Body of pancreas (tissue), 4 donors: ENCODE measurements at regions not wholly inside any gene's neighbourhood (a gene's known extent, or its start where the extent isn't known, plus 50 kb on each side); places are given as distances from the start of the nearest gene placed in this dataset.
"Not testable (repeated sequence)": the region's sequence is repeated elsewhere in the genome, so short reads cannot be mapped to it uniquely, and the experiment has no call there.

Source experiments
- ATAC-seq: fragments of 150-250 bp; one replicate; pipeline ENCODE4 v1.9.1; 2016
- DNase-seq, 4 donors: peaks; one replicate each; pipeline ENCODE4 v3.0.0-alpha.2; 2019
- H3K27ac ChIP-seq, 4 donors: fragments of 200-600 bp; sonication (generic); 1 replicate in 3 of 4; 2 replicates in 1 of 4; pipeline versions ENCODE4 v1.5.1 to v1.6.1; 2016 to 2019; ENCODE audit warnings: mild to moderate bottlenecking in 1 of 4, mixed read lengths in 1 of 4, moderate library complexity in 1 of 4
- H3K27me3 ChIP-seq, 2 donors: fragments of 200-600 bp; sonication (generic); one replicate each; pipeline ENCODE4 v1.6.0; 2016; ENCODE audit warnings: mild to moderate bottlenecking in 1 of 2
- H3K36me3 ChIP-seq, 2 donors: fragments of 200-600 bp; sonication (generic); replicated peaks in 1 of 2; 2 replicates each; pipeline ENCODE4 v1.5.1; 2016; ENCODE audit warnings: low read depth in 2 of 2; ENCODE audit not compliant: insufficient read depth in 1 of 2
- H3K4me1 ChIP-seq: fragments of 200-600 bp; sonication (generic); one replicate; pipeline ENCODE4 v1.6.0; 2016
- H3K4me3 ChIP-seq, 2 donors: fragments of 200-600 bp; sonication (generic); 1 replicate in 1 of 2; 2 replicates in 1 of 2; pipeline ENCODE4 v1.5.1; 2016 to 2019
- H3K9me3 ChIP-seq, 3 donors: fragments of 200-600 bp; sonication (generic); 1 replicate in 2 of 3; 2 replicates in 1 of 3; pipeline ENCODE4 v1.5.1; 2016
- POLR2A ChIP-seq, 3 donors: fragments of 450-650 bp; IDR thresholded peaks; one replicate each; pipeline ENCODE4 v1.6.1; 2016; ENCODE audit warnings: antibody characterized with exemption in 3 of 3, mild to moderate bottlenecking in 2 of 3
- WGBS, 2 donors: methylation state at CpG; one replicate each; pipeline ENCODE4 v1.1.5; 2017; 5-methylcytosine and 5-hydroxymethylcytosine counted together
- intact Hi-C: fragments of 100-400 bp; cut with DNase I; formaldehyde crosslinking; loops from one replicate; pipeline ENCODE4 v1.15.1; 2023
- TF ChIP-seq, protein P1 (sequence below), 7 experiments: fragments of 450-650 bp in 4 of 7; fragments of 200-600 bp in 3 of 7; sonication (generic) in 3 of 7; IDR thresholded peaks; one replicate each; pipeline ENCODE4 v1.5.1; 2016 to 2019; ENCODE audit warnings: antibody characterized with exemption in 7 of 7

DNA sequence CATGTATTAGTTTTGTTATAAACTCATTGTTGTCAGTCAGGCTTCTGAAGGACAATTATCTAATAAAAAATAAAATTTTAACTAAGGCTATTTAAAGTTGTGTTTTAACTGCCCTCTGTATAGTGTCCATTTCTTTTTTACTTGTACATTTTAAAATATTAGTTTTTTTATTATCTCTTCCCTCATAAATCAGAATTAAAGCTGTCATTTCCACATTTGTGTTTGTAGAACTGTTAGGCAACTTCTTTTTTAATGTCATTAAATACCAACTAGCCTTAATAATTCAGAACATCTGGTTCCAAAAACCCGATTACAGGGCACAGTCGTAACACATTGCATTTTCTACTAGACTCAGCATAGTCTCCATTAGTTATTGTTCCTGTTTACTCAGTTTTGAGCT, 1749.0 kb upstream of the CELF4 start:
- peaks cover 43% of the 10 kb centered on the region for H3K4me1 ChIP-seq
- no peak for ATAC-seq
- H3K4me3 ChIP-seq: no peak overlapping the region
- intact Hi-C loops: no loop called here
- no peaks in the 10 kb centered on the region for H3K27me3 ChIP-seq
- TF ChIP-seq POLR2A (IDR thresholded peaks at IDR 0.05): no peak
- TF ChIP-seq, protein P1, sequence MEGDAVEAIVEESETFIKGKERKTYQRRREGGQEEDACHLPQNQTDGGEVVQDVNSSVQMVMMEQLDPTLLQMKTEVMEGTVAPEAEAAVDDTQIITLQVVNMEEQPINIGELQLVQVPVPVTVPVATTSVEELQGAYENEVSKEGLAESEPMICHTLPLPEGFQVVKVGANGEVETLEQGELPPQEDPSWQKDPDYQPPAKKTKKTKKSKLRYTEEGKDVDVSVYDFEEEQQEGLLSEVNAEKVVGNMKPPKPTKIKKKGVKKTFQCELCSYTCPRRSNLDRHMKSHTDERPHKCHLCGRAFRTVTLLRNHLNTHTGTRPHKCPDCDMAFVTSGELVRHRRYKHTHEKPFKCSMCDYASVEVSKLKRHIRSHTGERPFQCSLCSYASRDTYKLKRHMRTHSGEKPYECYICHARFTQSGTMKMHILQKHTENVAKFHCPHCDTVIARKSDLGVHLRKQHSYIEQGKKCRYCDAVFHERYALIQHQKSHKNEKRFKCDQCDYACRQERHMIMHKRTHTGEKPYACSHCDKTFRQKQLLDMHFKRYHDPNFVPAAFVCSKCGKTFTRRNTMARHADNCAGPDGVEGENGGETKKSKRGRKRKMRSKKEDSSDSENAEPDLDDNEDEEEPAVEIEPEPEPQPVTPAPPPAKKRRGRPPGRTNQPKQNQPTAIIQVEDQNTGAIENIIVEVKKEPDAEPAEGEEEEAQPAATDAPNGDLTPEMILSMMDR (IDR thresholded peaks at IDR 0.05): no peak
- H3K27ac ChIP-seq: peak overlapping the region in 1 of 4 donors; percentile 43
- H3K9me3 ChIP-seq: no peaks in the 10 kb centered on the region
- WGBS, 2 donors: 31 to 49% methylated on average over 2 of the region's 2 CpGs
- DNase-seq: no peak
- H3K36me3 ChIP-seq: no peaks in the 10 kb centered on the region

DNA sequence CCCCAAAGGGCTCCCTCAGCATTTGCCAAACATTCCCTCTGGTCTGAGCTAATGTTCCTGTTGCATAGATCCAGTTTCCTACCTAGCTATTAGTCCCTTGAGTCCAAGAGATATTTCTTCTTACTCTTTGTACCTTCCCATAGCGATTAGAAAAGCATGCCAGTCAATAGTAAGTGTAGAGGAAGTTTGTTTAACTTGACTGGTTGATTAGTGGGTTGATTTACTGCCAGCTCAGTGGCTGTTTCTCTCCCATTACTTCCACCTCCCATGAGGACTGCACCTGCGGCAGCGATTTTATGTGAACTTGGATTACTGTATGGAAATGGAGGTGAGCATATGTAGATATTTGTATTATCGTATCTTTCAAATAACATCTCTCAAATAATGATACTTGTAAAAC, 1748.4 kb upstream of the CELF4 start:
- DNase-seq: peak; percentile 43 to 68 (median 62)
- intact Hi-C loops: no loop called here
- peak; percentile 90 for ATAC-seq

DNA sequence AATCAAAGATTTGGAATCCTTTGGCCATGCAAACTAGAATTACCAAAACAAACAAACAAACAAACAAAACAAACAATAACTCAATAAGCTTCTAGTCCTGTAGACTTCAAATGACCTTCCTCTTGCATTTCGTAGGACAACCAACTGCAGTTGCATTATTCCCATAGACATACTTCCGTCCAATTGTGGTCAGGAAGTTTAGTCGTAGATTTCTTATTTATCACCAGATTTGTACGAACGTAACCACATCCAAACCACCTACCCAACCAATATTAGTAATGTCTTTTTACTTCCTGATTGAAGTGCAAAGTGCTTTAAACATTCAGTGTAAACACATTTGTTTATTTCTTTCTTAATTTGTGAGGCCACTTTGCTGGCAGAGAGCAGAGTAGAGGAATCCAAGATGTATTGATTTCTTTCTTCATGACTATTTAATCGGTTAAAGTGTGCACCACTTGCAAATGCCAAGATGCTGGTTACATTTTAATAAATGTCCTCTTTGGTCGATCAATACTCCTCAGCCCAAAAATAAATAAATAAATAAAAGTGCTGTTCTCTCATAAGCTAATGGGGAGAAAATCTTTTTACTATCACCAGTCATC, 1745.6 kb upstream of the CELF4 start:
- no peak for DNase-seq
- intact Hi-C loops: no loop called here
- Histone ChIP-seq H3K36me3 (no peaks in the 10 kb centered on the region), H3K27me3 (no peaks in the 10 kb centered on the region), H3K9me3 (no peaks in the 10 kb centered on the region), H3K4me1 (peaks cover 43% of the 10 kb centered on the region), H3K27ac (no peak overlapping the region), H3K4me3 (no peak overlapping the region)
- peak; percentile 59 for ATAC-seq
- TF ChIP-seq, protein P1 (IDR thresholded peaks at IDR 0.05): no peak
- no peak for TF ChIP-seq POLR2A (IDR thresholded peaks at IDR 0.05)
- WGBS, 2 donors: 13 to 17% methylated on average over 7 of the region's 7 CpGs

More for the DNA sequence above, 1748.4 kb upstream of the CELF4 start:
- no peaks in the 10 kb centered on the region for H3K27me3 ChIP-seq
- H3K9me3 ChIP-seq: no peaks in the 10 kb centered on the region
- peaks cover 43% of the 10 kb centered on the region for H3K4me1 ChIP-seq
- 4 to 5% methylated on average over 4 of the region's 4 CpGs for WGBS, 2 donors
- no peak overlapping the region for H3K4me3 ChIP-seq
- TF ChIP-seq, protein P1 (IDR thresholded peaks at IDR 0.05): no peak
- no peak for TF ChIP-seq POLR2A (IDR thresholded peaks at IDR 0.05)
- H3K27ac ChIP-seq: peak overlapping the region in 3 of 4 donors; percentile 43 to 54 (median 51)
- no peaks in the 10 kb centered on the region for H3K36me3 ChIP-seq

DNA sequence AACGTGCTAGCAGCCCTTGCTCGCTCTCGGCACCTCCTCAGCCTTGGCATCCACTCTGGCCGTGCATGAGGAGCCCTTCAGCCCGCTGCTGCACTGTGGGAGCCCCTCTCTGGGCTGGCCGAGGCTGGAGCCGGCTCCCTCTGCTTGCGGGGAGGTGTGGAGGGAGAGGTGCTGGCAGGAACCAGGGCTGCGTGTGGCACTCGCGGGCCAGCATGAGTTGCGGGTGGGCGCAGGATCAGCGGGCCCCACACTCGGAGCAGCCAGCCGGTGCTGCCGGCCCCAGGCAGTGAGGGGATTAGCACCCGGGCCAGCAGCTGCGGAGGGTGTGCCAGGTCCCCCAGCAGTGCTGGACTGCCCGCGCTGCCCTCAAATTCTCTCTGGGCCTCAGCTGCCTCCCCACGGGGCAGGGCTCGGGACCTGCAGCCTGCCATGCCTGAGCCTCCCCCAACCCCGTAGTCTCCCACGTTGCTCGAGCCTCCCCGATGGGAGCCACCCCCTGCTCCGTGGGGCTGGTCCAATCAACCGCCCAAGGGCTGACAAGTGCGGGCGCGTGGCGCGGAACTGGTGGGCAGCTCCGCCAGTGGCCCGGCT, 1743.4 kb upstream of the CELF4 start:
- intact Hi-C loops, H3K27ac ChIP-seq, ATAC-seq, H3K27me3 ChIP-seq, H3K4me3 ChIP-seq, H3K9me3 ChIP-seq, DNase-seq, H3K36me3 ChIP-seq: not testable (repeated sequence)
- 93 to 97% methylated on average over 3 to 28 of the region's 36 CpGs for WGBS, 2 donors
- H3K4me1 ChIP-seq: peaks cover 32% of the 10 kb centered on the region

DNA sequence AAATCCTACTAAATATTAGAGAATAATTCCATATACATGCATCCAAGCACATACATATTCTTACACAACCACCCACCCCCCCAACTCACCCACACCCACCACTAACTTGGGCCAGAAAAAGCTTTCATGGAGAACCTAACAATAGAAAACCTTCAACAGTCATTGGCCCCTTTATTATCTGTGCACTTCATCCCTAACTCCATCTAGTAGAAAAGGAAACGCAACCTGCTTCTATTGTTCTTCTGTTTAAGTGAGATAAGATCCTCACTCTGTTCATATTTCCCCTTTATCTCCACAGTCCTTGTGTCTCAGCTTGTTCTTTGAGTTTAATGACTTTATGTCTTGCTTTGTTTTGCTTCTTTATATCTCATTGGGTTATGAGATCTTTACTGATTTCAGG, 1740.2 kb upstream of the CELF4 start:
- TF ChIP-seq, protein P1 (IDR thresholded peaks at IDR 0.05): no peak
- no peak for TF ChIP-seq POLR2A (IDR thresholded peaks at IDR 0.05)
- no peak for ATAC-seq
- Histone ChIP-seq H3K36me3 (no peaks in the 10 kb centered on the region), H3K27me3 (no peaks in the 10 kb centered on the region), H3K9me3 (no peaks in the 10 kb centered on the region), H3K4me1 (peaks cover under 1% of the 10 kb centered on the region), H3K27ac (no peak overlapping the region), H3K4me3 (no peak overlapping the region)
- intact Hi-C loops: no loop called here
- DNase-seq: no peak
- WGBS, 2 donors: 74 to 91% methylated on average over 1 of the region's 1 CpG
